WTC11 (cell line): ENCODE measurements at regions not wholly inside any gene's neighbourhood (a gene's known extent, or its start where the extent isn't known, plus 50 kb on each side); places are given as distances from the start of the nearest gene placed in this dataset.

Source experiments
- RELA ChIP-seq: sonication (generic); formaldehyde crosslinking; IDR thresholded peaks from 2 replicates; pipeline ENCODE4 v1.8.1; 2022; ENCODE audit warnings: missing genetic modification reagents, mild to moderate bottlenecking, borderline replicate concordance
- TF ChIP-seq, protein P1 (sequence below): fragments of 200-600 bp; IDR thresholded peaks from 2 replicates; pipeline ENCODE4 v1.8.0; 2022; ENCODE audit warnings: antibody characterized with exemption
- TF ChIP-seq, protein P2 (sequence below): fragments of 250-450 bp; sonication (Bioruptor Pico); conservative IDR thresholded peaks from 2 replicates; pipeline ENCODE4 v1.9.0; 2021; ENCODE audit warnings: mild to moderate bottlenecking

DNA sequence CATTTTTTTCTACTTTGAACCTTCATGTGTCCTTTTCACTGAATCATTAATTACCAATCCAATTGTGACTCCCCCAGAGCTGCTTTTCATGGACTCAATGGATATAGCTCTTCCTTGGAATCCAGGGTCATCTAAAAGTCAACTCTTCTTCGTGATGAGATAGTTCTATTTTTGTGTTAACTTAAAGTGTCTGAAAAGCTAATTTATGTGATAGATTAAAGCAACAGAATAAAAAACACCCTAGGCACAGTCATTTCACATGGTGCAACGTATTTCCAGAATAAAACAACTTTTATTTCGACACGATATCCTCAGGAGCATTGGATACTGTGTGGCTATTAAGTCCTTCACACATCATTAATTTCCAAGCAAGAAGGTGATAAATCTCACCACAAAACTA, 250.6 kb upstream of the SPHKAP start:
- TF ChIP-seq, protein P1, sequence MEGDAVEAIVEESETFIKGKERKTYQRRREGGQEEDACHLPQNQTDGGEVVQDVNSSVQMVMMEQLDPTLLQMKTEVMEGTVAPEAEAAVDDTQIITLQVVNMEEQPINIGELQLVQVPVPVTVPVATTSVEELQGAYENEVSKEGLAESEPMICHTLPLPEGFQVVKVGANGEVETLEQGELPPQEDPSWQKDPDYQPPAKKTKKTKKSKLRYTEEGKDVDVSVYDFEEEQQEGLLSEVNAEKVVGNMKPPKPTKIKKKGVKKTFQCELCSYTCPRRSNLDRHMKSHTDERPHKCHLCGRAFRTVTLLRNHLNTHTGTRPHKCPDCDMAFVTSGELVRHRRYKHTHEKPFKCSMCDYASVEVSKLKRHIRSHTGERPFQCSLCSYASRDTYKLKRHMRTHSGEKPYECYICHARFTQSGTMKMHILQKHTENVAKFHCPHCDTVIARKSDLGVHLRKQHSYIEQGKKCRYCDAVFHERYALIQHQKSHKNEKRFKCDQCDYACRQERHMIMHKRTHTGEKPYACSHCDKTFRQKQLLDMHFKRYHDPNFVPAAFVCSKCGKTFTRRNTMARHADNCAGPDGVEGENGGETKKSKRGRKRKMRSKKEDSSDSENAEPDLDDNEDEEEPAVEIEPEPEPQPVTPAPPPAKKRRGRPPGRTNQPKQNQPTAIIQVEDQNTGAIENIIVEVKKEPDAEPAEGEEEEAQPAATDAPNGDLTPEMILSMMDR, result no peak
- TF ChIP-seq RELA (CRISPR knock-in tag), result no peak
- TF ChIP-seq, protein P2, sequence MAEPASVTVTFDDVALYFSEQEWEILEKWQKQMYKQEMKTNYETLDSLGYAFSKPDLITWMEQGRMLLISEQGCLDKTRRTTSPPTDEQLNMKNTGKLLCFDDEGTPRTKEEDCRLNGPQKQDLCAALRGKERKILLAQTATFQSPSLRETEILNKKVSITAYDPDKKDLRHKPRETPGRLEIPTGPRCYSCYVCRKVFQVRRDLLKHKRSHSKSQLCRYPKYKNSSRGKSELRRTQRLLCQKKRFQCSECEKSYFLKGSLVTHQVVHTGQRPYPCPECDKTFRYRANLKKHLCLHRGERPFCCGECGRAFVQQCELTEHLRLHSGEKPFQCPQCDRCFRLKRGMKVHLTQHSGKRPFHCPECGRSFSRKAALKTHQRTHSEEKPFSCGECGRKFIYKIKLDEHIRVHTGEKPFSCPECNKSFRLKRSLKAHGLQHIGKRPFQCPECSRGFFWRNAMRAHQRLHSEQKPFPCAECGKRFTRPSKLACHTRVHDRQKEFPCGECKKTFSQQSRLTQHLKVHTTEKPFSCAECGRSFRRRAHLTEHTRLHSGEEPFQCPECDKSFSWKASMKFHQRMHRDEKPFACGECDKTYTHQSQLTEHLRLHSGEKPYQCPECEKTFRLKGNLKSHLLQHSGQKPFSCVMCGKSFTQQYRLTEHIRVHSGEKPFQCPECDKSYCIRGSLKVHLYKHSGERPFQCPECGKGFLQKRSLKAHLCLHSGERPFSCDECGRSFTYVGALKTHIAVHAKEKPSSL, result no peak
